A673 (cell line): ENCODE measurements at regions not wholly inside any gene's neighbourhood (a gene's known extent, or its start where the extent isn't known, plus 50 kb on each side); places are given as distances from the start of the nearest gene placed in this dataset.

Source experiments
- BruUV-seq: library from RNA; stranded (reverse); fragments of 400-500 nt; replicated peaks from 2 replicates; lab custom pipeline; 2021; lab: Mats Ljungman, UMichigan
- CTCF ChIA-PET: fragments of 300-600 bp; sonication (Branson Sonifier 250); formaldehyde crosslinking; loops from one replicate; lab custom pipeline; 2022; ENCODE audit warnings: antibody characterized with exemption; lab: Charles Lee
- POLR2A ChIA-PET: fragments of 300-600 bp; sonication (Branson Sonifier 250); formaldehyde crosslinking; loops from one replicate; lab custom pipeline; 2022; ENCODE audit warnings: antibody characterized with exemption; ENCODE audit not compliant: low non-redundant PET; lab: Charles Lee
- DNase-seq: peaks from one replicate; pipeline ENCODE4 v3.0.0-alpha.2; 2015; ENCODE audit warnings: low spot score
- H3K27ac ChIP-seq: fragments of 200-600 bp; sonication (generic); 2 replicates; pipeline ENCODE4 v1.5.1; 2016; ENCODE audit warnings: mixed run types, low read depth, mild to moderate bottlenecking, mixed read lengths, antibody characterized with exemption, low read length; ENCODE audit not compliant: poor library complexity, severe bottlenecking
- H3K27me3 ChIP-seq: fragments of 200-600 bp; sonication (generic); replicated peaks from 2 replicates; pipeline ENCODE4 v1.6.1; 2017; ENCODE audit warnings: mixed run types, low read depth, mild to moderate bottlenecking, mixed read lengths, antibody characterized with exemption, low read length; ENCODE audit not compliant: insufficient read depth, poor library complexity
- H3K36me3 ChIP-seq: fragments of 200-600 bp; sonication (generic); 2 replicates; pipeline ENCODE4 v1.6.1; 2016; ENCODE audit warnings: mixed run types, mild to moderate bottlenecking, mixed read lengths, antibody characterized with exemption, low read length; ENCODE audit not compliant: insufficient read depth, poor library complexity, severe bottlenecking
- H3K4me1 ChIP-seq: fragments of 200-600 bp; sonication (generic); 2 replicates; pipeline ENCODE4 v1.6.1; 2017; ENCODE audit warnings: mixed run types, mild to moderate bottlenecking, mixed read lengths, antibody characterized with exemption, low read length; ENCODE audit not compliant: insufficient read depth, poor library complexity, severe bottlenecking
- H3K4me3 ChIP-seq: fragments of 200-600 bp; sonication (generic); 2 replicates; pipeline ENCODE4 v1.5.1; 2016; ENCODE audit warnings: low read depth, mixed run types, mild to moderate bottlenecking, mixed read lengths, low read length; ENCODE audit not compliant: poor library complexity, severe bottlenecking
- H3K9me3 ChIP-seq: fragments of 200-600 bp; sonication (generic); 2 replicates; pipeline ENCODE4 v1.6.1; 2016; ENCODE audit warnings: mixed run types, low read depth, mild to moderate bottlenecking, mixed read lengths, antibody characterized with exemption, low read length; ENCODE audit not compliant: poor library complexity, severe bottlenecking
- CTCF ChIP-seq: fragments of 300-800, 200-600 bp; sonication (generic); conservative IDR thresholded peaks from 2 replicates; pipeline ENCODE4 v1.5.1; 2017; ENCODE audit warnings: low read depth, mild to moderate bottlenecking, antibody characterized with exemption, low read length, moderate library complexity, mixed read lengths
- EZH2 ChIP-seq: fragments of 200-600 bp; sonication (generic); IDR thresholded peaks from 2 replicates; pipeline ENCODE4 v1.6.1; 2017; ENCODE audit warnings: borderline replicate concordance, low read depth, mild to moderate bottlenecking, mixed read lengths, antibody characterized with exemption, low read length; ENCODE audit not compliant: poor library complexity, severe bottlenecking
- intact Hi-C: fragments of 100-400 bp; cut with micrococcal nuclease; formaldehyde crosslinking; loops from one replicate; pipeline ENCODE4 v1.10.0; 2022; ENCODE audit not compliant: unreplicated experiment

- BruUV-seq, result no TSS peak
- no peak overlapping the region for H3K27ac ChIP-seq
- no peaks in the 10 kb centered on the region for H3K36me3 ChIP-seq
- POLR2A ChIA-PET, result no interaction called here
- intact Hi-C loops, result no loop called here
- no peaks in the 10 kb centered on the region for H3K9me3 ChIP-seq
- no peak overlapping the region for H3K4me3 ChIP-seq
- TF ChIP-seq CTCF (no peak), EZH2 (no peak)
- DNase-seq, result no peak
- H3K4me1 ChIP-seq, result no peaks in the 10 kb centered on the region
- CTCF ChIA-PET, result no interaction called here
- H3K27me3 ChIP-seq, result no peaks in the 10 kb centered on the region
Measured at GRCh38 chr4:115332078-115332477, 218.7 kb upstream of the NDST4 start.

- Histone ChIP-seq H3K27me3 (no peaks in the 10 kb centered on the region), H3K9me3 (no peaks in the 10 kb centered on the region), H3K4me3 (no peak overlapping the region), H3K4me1 (no peaks in the 10 kb centered on the region), H3K36me3 (no peaks in the 10 kb centered on the region), H3K27ac (no peak overlapping the region)
- ChIA-PET POLR2A (no interaction called here), CTCF (no interaction called here)
- BruUV-seq, result no TSS peak
- intact Hi-C loops, result no loop called here
- TF ChIP-seq EZH2, result no peak
- TF ChIP-seq CTCF, result no peak
- DNase-seq, result no peak
Measured at GRCh38 chr4:115331241-115331640, 217.8 kb upstream of the NDST4 start.

GRCh38 chr4:115325836-115326235 is 212.4 kb upstream of the NDST4 start:
- Histone ChIP-seq H3K4me3 (no peak overlapping the region), H3K27me3 (no peaks in the 10 kb centered on the region), H3K27ac (no peak overlapping the region), H3K36me3 (no peaks in the 10 kb centered on the region), H3K9me3 (no peaks in the 10 kb centered on the region), H3K4me1 (peaks cover 6% of the 10 kb centered on the region)
- intact Hi-C loops, result no loop called here
- ChIA-PET CTCF (no interaction called here), POLR2A (no interaction called here)
- DNase-seq, result no peak
- no TSS peak for BruUV-seq
- TF ChIP-seq CTCF (no peak), EZH2 (no peak)
